DND-41 (cell line): ENCODE measurements at regions not wholly inside any gene's neighbourhood (a gene's known extent, or its start where the extent isn't known, plus 50 kb on each side); places are given as distances from the start of the nearest gene placed in this dataset.

Experiments
- ATAC-seq: fragments of 200-7000 bp; cut with Tn5 transposase; 3 replicates; pipeline ENCODE4 v1.9.1; 2021; ENCODE audit warnings: low read depth; ENCODE audit not compliant: insufficient read depth
- DNase-seq: peaks from one replicate; pipeline ENCODE4 v3.0.0-alpha.2; 2020
- H2AFZ ChIP-seq: 2 replicates; pipeline ENCODE4 v1.6.0; 2012; ENCODE audit warnings: low read depth, low read length
- H3K27ac ChIP-seq: 2 replicates; pipeline ENCODE4 v1.5.1; 2012; ENCODE audit warnings: low read length, inconsistent platforms
- H3K27me3 ChIP-seq: fragments of 200-600 bp; sonication (generic); 2 replicates; pipeline ENCODE4 v1.6.0; 2012; ENCODE audit warnings: low read length, mild to moderate bottlenecking, inconsistent platforms; ENCODE audit not compliant: insufficient read depth, poor library complexity
- H3K36me3 ChIP-seq: 2 replicates; pipeline ENCODE4 v1.5.1; 2012; ENCODE audit warnings: low read length, inconsistent platforms; ENCODE audit not compliant: insufficient read depth
- H3K4me1 ChIP-seq: 2 replicates; pipeline ENCODE4 v1.5.1; 2012; ENCODE audit warnings: mild to moderate bottlenecking, low read length; ENCODE audit not compliant: insufficient read depth
- H3K4me2 ChIP-seq: 2 replicates; pipeline ENCODE4 v1.6.0; 2012; ENCODE audit warnings: mild to moderate bottlenecking, moderate library complexity, low read length, inconsistent platforms; ENCODE audit not compliant: insufficient read depth
- H3K4me3 ChIP-seq, 2 experiments: fragments of 200-600 bp in 1 of 2; shearing (Covaris generic) in 1 of 2; 2 replicates each; pipeline ENCODE4 v1.5.1; 2012 to 2016; ENCODE audit warnings: inconsistent platforms in 2 of 2, low read length in 2 of 2, mild to moderate bottlenecking in 2 of 2, low read depth in 1 of 2, moderate library complexity in 1 of 2
- H3K79me2 ChIP-seq: 2 replicates; pipeline ENCODE4 v1.6.0; 2012; ENCODE audit warnings: low read length, inconsistent platforms; ENCODE audit not compliant: insufficient read depth
- H3K9ac ChIP-seq: 2 replicates; pipeline ENCODE4 v1.6.0; 2012; ENCODE audit warnings: low read depth, mild to moderate bottlenecking, inconsistent platforms, low read length, moderate library complexity
- H3K9me3 ChIP-seq: 2 replicates; pipeline ENCODE4 v1.5.1; 2012; ENCODE audit warnings: low read length, moderate library complexity, mild to moderate bottlenecking, inconsistent platforms; ENCODE audit not compliant: insufficient read depth, severe bottlenecking
- H4K20me1 ChIP-seq: 2 replicates; pipeline ENCODE4 v1.6.0; 2012; ENCODE audit warnings: low read length; ENCODE audit not compliant: insufficient read depth
- CTCF ChIP-seq: IDR thresholded peaks from 2 replicates; pipeline ENCODE4 v1.5.1; 2012; ENCODE audit warnings: borderline replicate concordance, low read length, moderate library complexity, mild to moderate bottlenecking; ENCODE audit not compliant: poor library complexity, severe bottlenecking; ENCODE audit errors: extremely low read depth
- EZH2 ChIP-seq: IDR thresholded peaks from 3 replicates; pipeline ENCODE4 v1.6.1; 2012; ENCODE audit warnings: borderline replicate concordance, low read depth, mild to moderate bottlenecking, moderate library complexity, low read length, inconsistent platforms; ENCODE audit not compliant: severe bottlenecking

DNA sequence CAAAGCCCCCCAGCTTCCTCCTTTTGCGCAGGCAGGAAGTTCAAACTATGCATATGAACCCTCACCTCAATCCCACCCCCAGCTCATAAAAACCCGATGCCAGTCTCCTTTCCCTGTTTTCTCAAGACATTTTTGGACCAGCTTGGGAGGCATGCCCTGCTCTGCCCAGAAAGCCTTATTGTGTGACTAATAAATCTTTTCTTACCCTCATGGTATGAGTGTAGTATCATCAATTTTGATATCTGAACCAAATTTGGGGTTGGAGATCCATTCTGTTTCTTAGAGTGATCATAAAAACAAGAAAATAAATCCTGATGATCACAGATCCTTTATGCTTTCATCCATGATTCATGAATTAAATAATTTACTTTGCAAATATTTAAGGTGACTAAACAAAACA is 128.5 kb downstream of the ALG10B start:
- Histone ChIP-seq H3K4me1 (no peaks in the 10 kb centered on the region), H3K36me3 (no peaks in the 10 kb centered on the region), H3K9ac (no peak overlapping the region), H4K20me1 (no peaks in the 10 kb centered on the region), H3K27ac (no peak overlapping the region), H3K27me3 (no peaks in the 10 kb centered on the region), H3K4me2 (no peak overlapping the region), H3K4me3 (no peak overlapping the region), H2AFZ (no peak overlapping the region), H3K9me3 (no peaks in the 10 kb centered on the region), H3K79me2 (no peaks in the 10 kb centered on the region)
- TF ChIP-seq CTCF (no peak), EZH2 (no peak)
- ATAC-seq (no peak), DNase-seq (no peak)

- H3K9ac ChIP-seq, result no peak overlapping the region
- H2AFZ ChIP-seq, result no peak overlapping the region
- H3K4me1 ChIP-seq, result no peaks in the 10 kb centered on the region
- no peaks in the 10 kb centered on the region for H3K79me2 ChIP-seq
- H3K27ac ChIP-seq, result no peak overlapping the region
- H3K4me2 ChIP-seq, result no peak overlapping the region
- no peaks in the 10 kb centered on the region for H3K36me3 ChIP-seq
- DNase-seq (no peak), ATAC-seq (no peak)
- H3K9me3 ChIP-seq, result no peaks in the 10 kb centered on the region
- H4K20me1 ChIP-seq, result no peaks in the 10 kb centered on the region
- no peak overlapping the region for H3K4me3 ChIP-seq
- no peaks in the 10 kb centered on the region for H3K27me3 ChIP-seq
- TF ChIP-seq CTCF (no peak), EZH2 (no peak)
These were observed 132.4 kb downstream of the ALG10B start for GRCh38 chr12:38448991-38449390.

GRCh38 chr12:38456537-38457120 is 140.1 kb downstream of the ALG10B start:
- H3K4me2 ChIP-seq, result no peak overlapping the region
- H3K4me1 ChIP-seq, result no peaks in the 10 kb centered on the region
- no peak overlapping the region for H2AFZ ChIP-seq
- ATAC-seq (no peak), DNase-seq (no peak)
- H3K9me3 ChIP-seq, result no peaks in the 10 kb centered on the region
- no peaks in the 10 kb centered on the region for H3K79me2 ChIP-seq
- no peak overlapping the region for H3K9ac ChIP-seq
- TF ChIP-seq CTCF, result no peak
- no peak for TF ChIP-seq EZH2
- no peaks in the 10 kb centered on the region for H4K20me1 ChIP-seq
- no peaks in the 10 kb centered on the region for H3K27me3 ChIP-seq
- no peaks in the 10 kb centered on the region for H3K36me3 ChIP-seq
- no peak overlapping the region for H3K4me3 ChIP-seq
- H3K27ac ChIP-seq, result no peak overlapping the region

DNA sequence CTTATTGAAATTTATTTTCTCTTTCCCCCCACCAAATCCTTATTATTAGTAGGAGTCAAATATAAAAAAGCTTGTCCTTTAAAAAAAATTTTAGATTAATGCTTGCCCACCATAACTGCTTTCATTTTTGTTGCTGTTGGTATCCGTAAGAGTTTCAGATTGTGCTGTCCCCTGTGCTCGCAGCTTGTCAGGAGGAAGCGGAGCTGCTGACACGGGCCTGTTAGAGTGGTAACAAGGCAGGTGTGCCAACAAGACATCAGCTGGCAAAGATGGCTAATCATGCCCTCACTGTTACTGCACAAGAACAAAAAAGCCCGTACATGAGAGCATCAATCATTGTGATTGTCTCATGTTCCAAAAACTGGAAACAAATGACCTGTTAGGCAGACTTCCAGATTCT is 148.4 kb downstream of the ALG10B start:
- H3K9ac ChIP-seq, result no peak overlapping the region
- ATAC-seq (no peak), DNase-seq (no peak)
- no peaks in the 10 kb centered on the region for H4K20me1 ChIP-seq
- H3K4me2 ChIP-seq, result no peak overlapping the region
- H3K4me3 ChIP-seq, result no peak overlapping the region
- H2AFZ ChIP-seq, result no peak overlapping the region
- TF ChIP-seq EZH2 (no peak), CTCF (no peak)
- H3K79me2 ChIP-seq, result no peaks in the 10 kb centered on the region
- no peaks in the 10 kb centered on the region for H3K9me3 ChIP-seq
- H3K27me3 ChIP-seq, result no peaks in the 10 kb centered on the region
- H3K27ac ChIP-seq, result no peak overlapping the region
- H3K36me3 ChIP-seq, result no peaks in the 10 kb centered on the region
- no peaks in the 10 kb centered on the region for H3K4me1 ChIP-seq
